ENCODE measurements at regions not wholly inside any gene's neighbourhood (a gene's known extent, or its start where the extent isn't known, plus 50 kb on each side); places are given as distances from the start of the nearest gene placed in this dataset.
"Not testable (repeated sequence)": the region's sequence is repeated elsewhere in the genome, so short reads cannot be mapped to it uniquely, and the experiment has no call there.

GRCh38 chr4:131976133-131977002 is 1172.7 kb upstream of the PCDH10 start:
- not testable (repeated sequence) for TF ChIP-seq POLR2AphosphoS5 (IDR thresholded peaks at IDR 0.05; ENCODE audit: borderline replicate concordance, low read depth, low read length); EZH2 (IDR thresholded peaks at IDR 0.05)
